Transverse colon (tissue), 4 donors: ENCODE measurements at regions not wholly inside any gene's neighbourhood (a gene's known extent, or its start where the extent isn't known, plus 50 kb on each side); places are given as distances from the start of the nearest gene placed in this dataset.

ENCODE experiments used
- CTCF ChIP-seq, 5 experiments: fragments of 200-600 bp in 3 of 5; fragments of 450-650 bp in 2 of 5; sonication (generic) in 3 of 5; IDR thresholded peaks; 1 replicate in 2 of 5; 2 replicates in 3 of 5; pipeline ENCODE4 v1.5.1; 2016 to 2017; ENCODE audit warnings: antibody characterized with exemption in 5 of 5, inconsistent platforms in 3 of 5, mild to moderate bottlenecking in 2 of 5, moderate library complexity in 1 of 5
- EP300 ChIP-seq: sonication (generic); formaldehyde crosslinking; IDR thresholded peaks from one replicate; pipeline ENCODE4 v1.6.1; 2017; ENCODE audit warnings: antibody characterized with exemption, low read depth
- POLR2A ChIP-seq: fragments of 450-650 bp; IDR thresholded peaks from one replicate; pipeline ENCODE4 v1.6.1; 2016; ENCODE audit warnings: antibody characterized with exemption, mild to moderate bottlenecking, moderate library complexity
- POLR2AphosphoS5 ChIP-seq, 3 donors: sonication (generic); formaldehyde crosslinking; IDR thresholded peaks; one replicate each; pipeline ENCODE4 v1.6.1; 2016; ENCODE audit warnings: antibody characterized with exemption in 3 of 3

GRCh38 chr6:113488061-113488460 is 369.1 kb upstream of the MARCKS start:
- no peak for TF ChIP-seq CTCF (IDR thresholded peaks at IDR 0.05)
- no peak for TF ChIP-seq EP300
- TF ChIP-seq POLR2A, result no peak
- TF ChIP-seq POLR2AphosphoS5 (IDR thresholded peaks at IDR 0.05), result no peak
